ENCODE measurements at regions not wholly inside any gene's neighbourhood (a gene's known extent, or its start where the extent isn't known, plus 50 kb on each side); places are given as distances from the start of the nearest gene placed in this dataset.
"Not testable (repeated sequence)": the region's sequence is repeated elsewhere in the genome, so short reads cannot be mapped to it uniquely, and the experiment has no call there.

DNA sequence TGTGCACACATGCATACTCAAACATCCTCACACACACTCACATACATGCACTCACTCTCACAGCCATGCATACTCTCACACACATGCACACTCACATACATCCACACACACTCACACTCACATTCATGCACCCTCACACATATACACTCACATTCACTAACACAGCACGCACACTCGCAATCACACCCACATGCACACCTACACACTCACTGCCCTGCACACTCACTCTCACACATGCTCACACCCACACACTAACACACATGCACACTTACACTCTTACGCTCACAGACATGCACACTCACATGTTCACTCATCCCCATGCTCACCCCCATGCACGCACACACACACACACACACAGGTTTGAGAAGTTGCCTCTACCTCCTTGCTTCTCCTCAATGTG is 63.2 kb upstream of the SFSWAP start:
- no peak overlapping the region for H3K27ac ChIP-seq (replicated peaks)
- no peak overlapping the region for H3K4me3 ChIP-seq (replicated peaks; ENCODE audit: insufficient read depth, low read length)
- H3K27me3 ChIP-seq (ENCODE audit: insufficient read depth, poor library complexity, severe bottlenecking), result no peaks in the 10 kb centered on the region
- DNase-seq (ENCODE audit: low read depth in 1 of 2, low spot score in 1 of 2), result no peak
- TF ChIP-seq POLR2AphosphoS5 (IDR thresholded peaks at IDR 0.05; ENCODE audit: low read depth) (no peak), GABPA (IDR thresholded peaks at IDR 0.05; ENCODE audit: low read depth) (no peak), SPI1 (IDR thresholded peaks at IDR 0.05; ENCODE audit: borderline replicate concordance, low read depth) (no peak)
- TF ChIP-seq, protein P1, sequence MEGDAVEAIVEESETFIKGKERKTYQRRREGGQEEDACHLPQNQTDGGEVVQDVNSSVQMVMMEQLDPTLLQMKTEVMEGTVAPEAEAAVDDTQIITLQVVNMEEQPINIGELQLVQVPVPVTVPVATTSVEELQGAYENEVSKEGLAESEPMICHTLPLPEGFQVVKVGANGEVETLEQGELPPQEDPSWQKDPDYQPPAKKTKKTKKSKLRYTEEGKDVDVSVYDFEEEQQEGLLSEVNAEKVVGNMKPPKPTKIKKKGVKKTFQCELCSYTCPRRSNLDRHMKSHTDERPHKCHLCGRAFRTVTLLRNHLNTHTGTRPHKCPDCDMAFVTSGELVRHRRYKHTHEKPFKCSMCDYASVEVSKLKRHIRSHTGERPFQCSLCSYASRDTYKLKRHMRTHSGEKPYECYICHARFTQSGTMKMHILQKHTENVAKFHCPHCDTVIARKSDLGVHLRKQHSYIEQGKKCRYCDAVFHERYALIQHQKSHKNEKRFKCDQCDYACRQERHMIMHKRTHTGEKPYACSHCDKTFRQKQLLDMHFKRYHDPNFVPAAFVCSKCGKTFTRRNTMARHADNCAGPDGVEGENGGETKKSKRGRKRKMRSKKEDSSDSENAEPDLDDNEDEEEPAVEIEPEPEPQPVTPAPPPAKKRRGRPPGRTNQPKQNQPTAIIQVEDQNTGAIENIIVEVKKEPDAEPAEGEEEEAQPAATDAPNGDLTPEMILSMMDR (IDR thresholded peaks at IDR 0.05; ENCODE audit: insufficient read depth, low read length), result no peak
- TF ChIP-seq, protein P2, sequence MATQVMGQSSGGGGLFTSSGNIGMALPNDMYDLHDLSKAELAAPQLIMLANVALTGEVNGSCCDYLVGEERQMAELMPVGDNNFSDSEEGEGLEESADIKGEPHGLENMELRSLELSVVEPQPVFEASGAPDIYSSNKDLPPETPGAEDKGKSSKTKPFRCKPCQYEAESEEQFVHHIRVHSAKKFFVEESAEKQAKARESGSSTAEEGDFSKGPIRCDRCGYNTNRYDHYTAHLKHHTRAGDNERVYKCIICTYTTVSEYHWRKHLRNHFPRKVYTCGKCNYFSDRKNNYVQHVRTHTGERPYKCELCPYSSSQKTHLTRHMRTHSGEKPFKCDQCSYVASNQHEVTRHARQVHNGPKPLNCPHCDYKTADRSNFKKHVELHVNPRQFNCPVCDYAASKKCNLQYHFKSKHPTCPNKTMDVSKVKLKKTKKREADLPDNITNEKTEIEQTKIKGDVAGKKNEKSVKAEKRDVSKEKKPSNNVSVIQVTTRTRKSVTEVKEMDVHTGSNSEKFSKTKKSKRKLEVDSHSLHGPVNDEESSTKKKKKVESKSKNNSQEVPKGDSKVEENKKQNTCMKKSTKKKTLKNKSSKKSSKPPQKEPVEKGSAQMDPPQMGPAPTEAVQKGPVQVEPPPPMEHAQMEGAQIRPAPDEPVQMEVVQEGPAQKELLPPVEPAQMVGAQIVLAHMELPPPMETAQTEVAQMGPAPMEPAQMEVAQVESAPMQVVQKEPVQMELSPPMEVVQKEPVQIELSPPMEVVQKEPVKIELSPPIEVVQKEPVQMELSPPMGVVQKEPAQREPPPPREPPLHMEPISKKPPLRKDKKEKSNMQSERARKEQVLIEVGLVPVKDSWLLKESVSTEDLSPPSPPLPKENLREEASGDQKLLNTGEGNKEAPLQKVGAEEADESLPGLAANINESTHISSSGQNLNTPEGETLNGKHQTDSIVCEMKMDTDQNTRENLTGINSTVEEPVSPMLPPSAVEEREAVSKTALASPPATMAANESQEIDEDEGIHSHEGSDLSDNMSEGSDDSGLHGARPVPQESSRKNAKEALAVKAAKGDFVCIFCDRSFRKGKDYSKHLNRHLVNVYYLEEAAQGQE (IDR thresholded peaks at IDR 0.05; ENCODE audit: insufficient replicate concordance, low read depth), result no peak

DNA sequence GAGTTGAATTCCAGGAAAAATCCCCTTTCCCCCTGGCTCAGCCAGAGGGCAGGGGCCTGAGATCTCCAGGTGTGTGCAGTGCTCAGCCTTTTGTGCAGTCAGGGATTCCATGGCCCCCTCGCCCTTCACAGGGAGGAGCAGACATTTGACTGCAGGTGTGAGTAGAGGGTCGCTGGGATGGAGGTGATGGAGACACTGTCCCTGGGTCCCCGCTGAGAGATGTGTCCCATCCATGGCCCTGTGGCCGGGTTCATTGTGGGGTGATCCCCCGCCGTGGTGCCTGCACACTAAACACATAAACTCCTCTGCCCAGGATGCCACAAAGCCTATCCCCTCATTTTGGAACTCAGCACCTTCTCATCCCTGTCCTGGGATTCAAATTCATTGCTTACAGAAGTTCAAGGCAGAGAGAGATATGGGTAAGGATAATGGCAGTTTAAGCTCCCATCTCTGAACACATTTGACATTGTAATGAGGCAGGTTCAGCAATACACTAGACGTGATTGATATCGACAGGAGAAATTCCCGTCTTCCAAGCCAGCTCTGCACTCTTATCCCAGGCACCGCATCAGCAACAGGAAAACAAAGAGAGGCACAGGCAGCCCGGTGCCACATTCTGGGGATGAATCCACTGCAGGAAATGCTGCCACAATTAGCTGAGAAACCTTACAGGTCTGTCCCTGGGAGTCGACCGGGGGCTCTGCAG is 55.3 kb upstream of the SFSWAP start:
- H3K27me3 ChIP-seq (ENCODE audit: insufficient read depth, poor library complexity, severe bottlenecking); DNase-seq (ENCODE audit: low read depth in 1 of 2, low spot score in 1 of 2); H3K27ac ChIP-seq (replicated peaks); H3K4me3 ChIP-seq (replicated peaks; ENCODE audit: insufficient read depth, low read length): not testable (repeated sequence)

DNA sequence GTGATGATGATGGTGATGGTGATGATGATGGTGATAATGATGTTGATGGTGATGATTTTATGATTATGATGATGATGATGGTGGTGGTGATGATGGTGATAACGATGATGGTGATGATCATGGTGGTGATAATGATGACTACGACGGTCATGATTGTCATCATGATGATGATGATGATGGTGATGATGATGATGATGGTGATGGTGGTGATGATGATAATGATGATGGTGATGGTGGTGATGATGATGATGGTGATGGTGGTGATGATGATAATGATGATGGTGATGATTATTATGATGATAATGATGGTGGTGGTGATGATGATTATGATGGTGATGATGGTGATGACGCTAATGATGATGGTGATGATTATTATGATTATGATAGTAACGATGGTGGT is 54.1 kb upstream of the SFSWAP start:
- not testable (repeated sequence) for H3K27me3 ChIP-seq (ENCODE audit: insufficient read depth, poor library complexity, severe bottlenecking); DNase-seq (ENCODE audit: low read depth in 1 of 2, low spot score in 1 of 2); H3K27ac ChIP-seq (replicated peaks); H3K4me3 ChIP-seq (replicated peaks; ENCODE audit: insufficient read depth, low read length)

DNA sequence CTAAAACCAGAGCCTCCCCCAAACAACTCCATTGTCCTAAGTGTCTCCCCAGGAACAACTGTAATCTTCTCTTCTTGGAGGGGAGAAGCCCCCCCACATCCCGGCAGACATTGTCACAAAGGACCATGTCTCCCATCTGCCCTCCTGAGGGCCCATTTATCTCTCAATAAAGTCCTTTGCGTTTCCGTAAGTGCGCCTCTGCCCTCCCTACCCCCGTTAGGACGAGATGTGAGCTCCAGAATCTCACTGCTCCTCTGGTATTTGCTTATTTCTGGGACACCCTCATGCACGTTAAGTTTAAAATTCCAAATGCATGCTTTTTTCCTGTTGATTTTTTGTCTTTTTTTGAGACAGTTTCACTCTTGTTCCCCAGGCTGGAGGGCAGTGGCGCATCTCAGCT is 52.3 kb upstream of the SFSWAP start:
- H3K27me3 ChIP-seq (ENCODE audit: insufficient read depth, poor library complexity, severe bottlenecking); H3K4me3 ChIP-seq (replicated peaks; ENCODE audit: insufficient read depth, low read length); H3K27ac ChIP-seq (replicated peaks); DNase-seq (ENCODE audit: low read depth in 1 of 2, low spot score in 1 of 2): not testable (repeated sequence)

DNA sequence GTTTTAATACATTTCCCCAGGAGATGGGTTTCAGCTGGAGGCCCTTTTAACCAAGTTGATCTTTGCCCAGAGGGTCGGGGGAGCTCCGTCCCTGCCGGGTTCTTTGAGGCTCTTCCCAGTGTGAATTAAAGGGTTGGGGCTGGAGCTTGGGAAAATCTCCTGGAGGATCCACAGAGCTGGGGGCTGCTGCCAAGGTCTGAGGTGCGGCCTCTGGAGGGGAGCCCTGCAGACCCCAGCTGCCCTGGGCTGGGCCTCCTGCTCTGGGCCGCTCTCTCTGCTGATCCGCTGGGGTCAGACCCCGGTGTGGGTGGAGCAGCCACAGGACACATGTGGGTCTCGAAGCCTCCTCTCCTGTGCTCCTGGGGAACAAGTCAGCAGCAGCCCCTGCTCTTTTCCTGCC is 51.4 kb upstream of the SFSWAP start:
- not testable (repeated sequence) for H3K27me3 ChIP-seq (ENCODE audit: insufficient read depth, poor library complexity, severe bottlenecking); DNase-seq (ENCODE audit: low read depth in 1 of 2, low spot score in 1 of 2); H3K27ac ChIP-seq (replicated peaks); H3K4me3 ChIP-seq (replicated peaks; ENCODE audit: insufficient read depth, low read length)

DNA sequence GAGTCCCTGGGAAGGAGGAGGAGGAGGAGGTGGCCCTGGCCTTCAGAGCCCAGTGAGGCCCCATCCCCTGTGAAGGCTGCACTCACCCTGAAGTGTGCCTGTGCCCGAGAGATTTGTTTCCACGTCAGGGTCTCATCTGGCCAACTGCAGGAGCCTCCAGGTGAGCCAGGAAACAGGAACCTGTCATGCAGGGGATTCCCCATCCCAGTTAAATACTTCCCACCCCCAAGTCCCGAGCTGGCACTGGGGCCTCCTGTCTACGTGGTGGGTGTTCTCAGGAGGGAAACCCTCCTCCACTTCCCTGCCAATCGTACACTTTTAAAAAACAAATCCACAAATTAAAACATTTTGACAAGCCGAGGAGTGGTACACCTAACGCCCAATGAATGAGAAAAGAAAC is 50.9 kb upstream of the SFSWAP start:
- not testable (repeated sequence) for DNase-seq (ENCODE audit: low read depth in 1 of 2, low spot score in 1 of 2); H3K27ac ChIP-seq (replicated peaks); H3K27me3 ChIP-seq (ENCODE audit: insufficient read depth, poor library complexity, severe bottlenecking); H3K4me3 ChIP-seq (replicated peaks; ENCODE audit: insufficient read depth, low read length)

DNA sequence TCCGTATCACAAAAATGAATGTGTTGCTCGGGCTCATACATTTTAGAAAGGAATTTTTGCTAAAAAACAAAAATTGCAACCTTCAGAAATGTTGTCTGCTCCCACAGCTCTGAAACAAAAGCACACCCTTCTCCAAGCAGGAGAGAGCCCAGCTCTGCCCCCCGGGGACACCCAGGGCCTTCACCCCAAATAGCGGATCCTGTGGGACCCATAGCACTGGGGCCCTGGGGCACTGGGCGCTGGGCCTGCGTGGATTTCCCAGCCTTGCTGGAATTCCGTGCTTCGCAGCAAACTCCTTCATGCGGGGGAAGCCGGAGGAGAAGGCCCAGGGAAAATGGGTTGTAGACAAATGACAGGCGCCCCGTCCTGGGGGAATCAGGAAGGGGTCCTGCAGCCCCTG is 50.5 kb upstream of the SFSWAP start:
- DNase-seq (ENCODE audit: low read depth in 1 of 2, low spot score in 1 of 2); H3K27ac ChIP-seq (replicated peaks); H3K4me3 ChIP-seq (replicated peaks; ENCODE audit: insufficient read depth, low read length); H3K27me3 ChIP-seq (ENCODE audit: insufficient read depth, poor library complexity, severe bottlenecking): not testable (repeated sequence)
